ENCODE measurements at regions not wholly inside any gene's neighbourhood (a gene's known extent, or its start where the extent isn't known, plus 50 kb on each side); places are given as distances from the start of the nearest gene placed in this dataset.

DNA sequence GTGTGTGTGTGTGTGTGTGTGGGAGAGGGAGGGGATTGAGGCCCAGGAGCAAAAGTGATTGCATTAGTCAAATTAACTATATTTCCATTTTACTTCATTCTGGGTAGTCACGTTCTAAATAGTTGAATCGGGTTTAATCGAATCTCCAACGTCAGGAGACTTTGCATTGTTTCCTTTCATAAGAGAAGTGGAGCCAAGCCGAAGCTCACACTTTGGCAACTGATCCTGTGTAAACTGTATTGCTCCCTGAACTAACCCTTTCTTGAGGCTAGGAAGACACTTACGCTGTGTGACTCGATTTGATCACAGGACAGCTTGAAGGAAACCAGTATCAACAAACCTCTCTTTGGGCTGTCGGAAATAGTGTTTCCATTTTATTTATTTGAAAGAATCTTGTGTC, 363.4 kb upstream of the ATP2B1 start:
- TF ChIP-seq, protein P1, sequence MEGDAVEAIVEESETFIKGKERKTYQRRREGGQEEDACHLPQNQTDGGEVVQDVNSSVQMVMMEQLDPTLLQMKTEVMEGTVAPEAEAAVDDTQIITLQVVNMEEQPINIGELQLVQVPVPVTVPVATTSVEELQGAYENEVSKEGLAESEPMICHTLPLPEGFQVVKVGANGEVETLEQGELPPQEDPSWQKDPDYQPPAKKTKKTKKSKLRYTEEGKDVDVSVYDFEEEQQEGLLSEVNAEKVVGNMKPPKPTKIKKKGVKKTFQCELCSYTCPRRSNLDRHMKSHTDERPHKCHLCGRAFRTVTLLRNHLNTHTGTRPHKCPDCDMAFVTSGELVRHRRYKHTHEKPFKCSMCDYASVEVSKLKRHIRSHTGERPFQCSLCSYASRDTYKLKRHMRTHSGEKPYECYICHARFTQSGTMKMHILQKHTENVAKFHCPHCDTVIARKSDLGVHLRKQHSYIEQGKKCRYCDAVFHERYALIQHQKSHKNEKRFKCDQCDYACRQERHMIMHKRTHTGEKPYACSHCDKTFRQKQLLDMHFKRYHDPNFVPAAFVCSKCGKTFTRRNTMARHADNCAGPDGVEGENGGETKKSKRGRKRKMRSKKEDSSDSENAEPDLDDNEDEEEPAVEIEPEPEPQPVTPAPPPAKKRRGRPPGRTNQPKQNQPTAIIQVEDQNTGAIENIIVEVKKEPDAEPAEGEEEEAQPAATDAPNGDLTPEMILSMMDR (IDR thresholded peaks at IDR 0.05; ENCODE audit: insufficient read depth, missing control alignments) = no peak
- FAIRE-seq = no peak

DNA sequence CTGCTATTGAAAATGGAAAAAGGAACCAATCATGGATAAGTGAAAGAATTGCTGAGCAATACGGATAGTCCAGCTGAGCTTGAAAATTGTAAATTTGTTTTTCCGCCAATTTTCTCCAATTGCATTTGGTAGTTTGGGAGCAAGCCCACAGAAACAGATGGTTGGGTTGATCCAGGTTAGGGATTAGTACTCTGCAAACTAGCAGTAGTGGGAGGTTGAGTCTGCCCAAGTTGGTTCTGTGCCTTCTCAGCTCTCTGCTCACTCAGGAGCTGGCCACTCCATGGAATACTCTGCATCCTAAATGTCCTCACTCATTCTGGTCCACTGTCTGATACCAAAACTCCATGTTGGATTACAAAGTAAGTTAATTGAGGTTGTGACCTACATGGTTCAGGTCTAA, 361.1 kb upstream of the ATP2B1 start:
- DNase-seq (ENCODE audit: insufficient read length, low spot score) = no peak
- FAIRE-seq = no peak
- TF ChIP-seq, protein P1 (IDR thresholded peaks at IDR 0.05; ENCODE audit: insufficient read depth, missing control alignments) = no peak

More for the DNA sequence above, 363.4 kb upstream of the ATP2B1 start:
- DNase-seq (ENCODE audit: insufficient read length, low spot score) = no peak

DNA sequence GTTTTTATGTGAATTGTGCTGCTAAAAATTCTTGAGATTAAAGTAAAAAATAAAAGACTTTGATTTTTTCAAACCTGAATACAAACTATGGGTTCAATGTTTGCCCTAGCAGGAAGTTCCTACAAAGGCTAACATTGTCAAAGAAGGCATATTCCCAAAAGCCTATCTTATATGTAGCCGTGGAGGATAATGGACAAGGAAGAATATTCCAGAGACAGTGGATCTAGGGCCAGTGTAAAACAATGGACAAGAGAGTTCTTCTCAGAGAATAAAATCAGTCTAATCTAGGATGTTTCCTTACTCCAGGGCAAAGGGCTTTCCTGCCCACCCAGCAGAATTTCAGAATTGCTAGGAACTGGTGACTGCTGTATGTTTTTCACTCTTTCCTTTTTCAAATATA, 359.2 kb upstream of the ATP2B1 start:
- DNase-seq (ENCODE audit: insufficient read length, low spot score) = no peak
- FAIRE-seq = no peak
- TF ChIP-seq, protein P1 (IDR thresholded peaks at IDR 0.05; ENCODE audit: insufficient read depth, missing control alignments) = no peak

DNA sequence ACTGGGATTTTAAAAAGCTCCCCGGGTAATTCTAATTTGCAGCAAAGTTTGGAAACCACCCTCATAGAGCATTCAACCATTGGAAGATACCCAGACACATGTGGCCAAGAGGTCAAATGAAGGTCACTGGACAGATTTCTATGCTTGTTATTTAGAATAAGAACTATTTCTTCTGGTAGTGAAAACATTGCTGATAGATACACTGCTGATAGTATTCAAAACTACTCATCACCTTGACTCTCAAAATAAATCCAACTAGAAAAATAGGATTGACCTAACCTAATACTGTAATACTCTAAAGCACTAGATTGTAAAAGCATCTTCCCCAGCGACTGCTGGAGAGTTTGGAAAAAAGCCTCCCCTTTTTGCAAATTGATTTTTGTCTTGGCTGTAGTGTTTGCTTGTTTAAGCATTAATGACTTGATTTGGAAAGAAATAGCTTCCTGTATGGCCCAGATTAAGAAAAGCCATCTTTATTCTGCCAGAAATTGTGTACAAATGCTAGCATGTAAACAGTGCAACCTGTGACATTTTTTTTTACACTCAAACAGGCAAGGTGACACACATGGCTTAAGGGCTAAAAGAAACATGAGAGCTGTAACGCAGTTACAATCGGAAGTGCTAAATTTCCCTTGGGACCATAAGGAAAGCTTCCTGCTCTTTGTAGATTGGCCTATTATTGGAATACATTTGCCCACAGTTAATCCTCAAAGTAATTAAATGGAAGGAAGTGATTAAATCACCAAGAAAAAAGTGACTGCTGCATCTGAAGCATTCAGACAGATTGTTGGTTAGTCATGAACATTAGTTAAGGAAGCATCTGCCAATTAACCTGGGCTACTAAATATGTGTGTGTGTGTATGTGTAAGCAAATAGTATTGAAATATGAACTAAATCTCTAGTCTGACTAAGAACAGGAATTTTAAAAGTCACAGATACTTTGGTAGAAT, 356.5 kb upstream of the ATP2B1 start:
- TF ChIP-seq, protein P1 (IDR thresholded peaks at IDR 0.05; ENCODE audit: insufficient read depth, missing control alignments) = no peak
- peak; percentile 97 for FAIRE-seq
- no peak for DNase-seq (ENCODE audit: insufficient read length, low spot score)

DNA sequence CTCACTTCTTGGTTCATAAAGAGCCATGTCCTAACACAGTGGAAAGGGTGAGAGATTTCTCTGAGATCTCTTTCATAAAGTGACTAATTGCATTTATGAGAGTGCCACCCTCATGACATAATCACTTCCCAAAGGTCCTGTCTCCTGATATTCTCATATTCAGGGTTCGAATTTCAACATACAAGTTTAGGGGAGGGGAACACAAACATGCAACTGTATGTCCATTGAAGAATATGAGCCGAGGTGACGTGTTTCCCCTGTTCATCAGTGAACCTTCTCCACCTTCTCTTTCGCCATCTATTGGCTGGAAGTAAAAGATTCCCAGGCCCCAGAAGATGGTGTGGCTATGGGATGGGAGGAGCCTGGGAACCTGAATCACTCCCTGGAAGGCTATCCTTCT, 354.2 kb upstream of the ATP2B1 start:
- TF ChIP-seq, protein P1 (IDR thresholded peaks at IDR 0.05; ENCODE audit: insufficient read depth, missing control alignments) = peak; percentile 27
- no peak for FAIRE-seq
- DNase-seq (ENCODE audit: insufficient read length, low spot score) = no peak

DNA sequence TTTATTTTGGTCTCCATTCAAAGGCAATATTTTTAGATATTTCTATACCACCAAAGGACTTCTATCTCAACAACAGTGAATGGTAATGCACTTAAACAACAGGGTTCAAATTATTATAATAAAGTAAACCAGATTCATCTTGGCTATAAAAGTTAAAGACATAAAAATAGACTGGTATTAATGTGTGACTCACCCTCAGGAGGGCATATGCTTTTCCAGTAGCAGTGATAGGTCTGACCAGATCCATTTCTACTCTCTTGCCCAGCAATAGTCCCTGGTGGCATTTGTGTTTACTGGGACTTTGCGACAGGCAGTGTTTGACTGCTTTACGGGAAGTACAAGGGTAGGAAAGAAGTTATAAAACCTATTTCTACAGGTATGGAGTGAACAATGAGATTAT, 353.2 kb upstream of the ATP2B1 start:
- DNase-seq (ENCODE audit: insufficient read length, low spot score) (no peak), FAIRE-seq (no peak)
- TF ChIP-seq, protein P1 (IDR thresholded peaks at IDR 0.05; ENCODE audit: insufficient read depth, missing control alignments) = no peak

DNA sequence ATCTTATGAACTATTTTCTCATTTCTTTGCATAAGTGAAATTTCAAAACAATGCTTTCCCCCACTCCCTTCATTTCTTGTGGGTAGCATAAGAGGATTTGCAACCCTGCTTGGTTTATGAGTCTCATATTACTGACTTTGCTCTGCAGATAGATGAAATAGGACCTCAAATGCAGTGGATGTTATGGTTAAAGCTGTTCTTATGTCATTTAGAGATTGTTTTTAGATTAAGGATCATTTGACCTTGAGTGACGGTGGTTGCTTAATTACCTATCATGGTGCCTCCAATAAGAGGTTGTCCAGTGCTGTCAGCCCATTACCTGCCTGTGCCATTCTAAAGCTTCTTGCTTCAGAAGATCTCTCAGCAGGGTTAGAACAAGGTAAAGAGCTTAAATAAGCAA, 351.4 kb upstream of the ATP2B1 start:
- TF ChIP-seq, protein P1 (IDR thresholded peaks at IDR 0.05; ENCODE audit: insufficient read depth, missing control alignments) = no peak
- peak; percentile 82 for FAIRE-seq
- no peak for DNase-seq (ENCODE audit: insufficient read length, low spot score)

Data from D721Med (cell line).